GM12878 (cell line): ENCODE measurements at regions not wholly inside any gene's neighbourhood (a gene's known extent, or its start where the extent isn't known, plus 50 kb on each side); places are given as distances from the start of the nearest gene placed in this dataset.
"Not testable (repeated sequence)": the region's sequence is repeated elsewhere in the genome, so short reads cannot be mapped to it uniquely, and the experiment has no call there.

ENCODE experiments used
- ATAC-seq: fragments of 200-7000 bp; cut with Tn5 transposase; 3 replicates; pipeline ENCODE4 v1.9.1; 2020; ENCODE audit warnings: mild to moderate bottlenecking, moderate library complexity
- BruUV-seq: library from RNA; stranded (reverse); fragments of 400-500 nt; replicated peaks from 2 replicates; lab custom pipeline; 2021; lab: Mats Ljungman, UMichigan
- CTCF ChIA-PET: fragments of 300-600 bp; sonication (Branson Sonifier 250); formaldehyde crosslinking; extraction: SDS; loops from one replicate; lab custom pipeline; 2021; ENCODE audit warnings: inconsistent platforms; lab: Yijun Ruan, JAX
- POLR2A ChIA-PET: fragments of 350-600 bp; formaldehyde crosslinking; extraction: SDS; loops from one replicate; lab custom pipeline; 2021; ENCODE audit warnings: inconsistent platforms; lab: Charles Lee
- RAD21 ChIA-PET: fragments of 300-600 bp; sonication (Branson Sonifier 250); formaldehyde crosslinking; loops from one replicate; lab custom pipeline; 2023; ENCODE audit warnings: antibody characterized with exemption; ENCODE audit not compliant: unreplicated experiment; lab: Charles Lee
- SMC1A ChIA-PET: fragments of 300-600 bp; sonication (Branson Sonifier 250); formaldehyde crosslinking; loops from one replicate; lab custom pipeline; 2023; ENCODE audit not compliant: unreplicated experiment, uncharacterized antibody; lab: Charles Lee
- DNase-seq: peaks from one replicate; pipeline ENCODE4 v3.0.0-alpha.2; 2011; ENCODE audit warnings: low read depth, low spot score
- FAIRE-seq: peaks from 3 replicates; lab custom pipeline; 2011; peaks lifted over from hg19 to GRCh38; lab: Jason Lieb, UNC
- H2AFZ ChIP-seq: 2 replicates; pipeline ENCODE4 v1.6.0; 2011; ENCODE audit warnings: low read depth, low read length, control low read depth; ENCODE audit not compliant: control insufficient read depth
- H3K27ac ChIP-seq: 2 replicates; pipeline ENCODE4 v1.5.1; 2011; ENCODE audit warnings: control low read depth; ENCODE audit not compliant: control insufficient read depth, insufficient read depth
- H3K27me3 ChIP-seq, 2 experiments: replicated peaks in 1 of 2; 2 replicates each; pipeline versions ENCODE4 v1.6.0 to v1.6.1; 2011; ENCODE audit warnings: low read length in 1 of 2; ENCODE audit not compliant: control insufficient read depth in 2 of 2, insufficient read depth in 2 of 2
- H3K36me3 ChIP-seq, 2 experiments: 2 replicates each; pipeline ENCODE4 v1.5.1; 2011; ENCODE audit warnings: low read length in 1 of 2; ENCODE audit not compliant: control insufficient read depth in 2 of 2, insufficient read depth in 2 of 2
- H3K4me1 ChIP-seq: 2 replicates; pipeline ENCODE4 v1.6.1; 2011; ENCODE audit warnings: mild to moderate bottlenecking, low read length, moderate library complexity, mixed read lengths; ENCODE audit not compliant: control insufficient read depth, insufficient read depth
- H3K4me2 ChIP-seq: 2 replicates; pipeline ENCODE4 v1.6.0; 2011; ENCODE audit warnings: control low read depth; ENCODE audit not compliant: control insufficient read depth, insufficient read depth
- H3K4me3 ChIP-seq: fragments of 200-600 bp; sonication (generic); 2 replicates; pipeline ENCODE4 v1.5.1; 2016
- H3K79me2 ChIP-seq: 2 replicates; pipeline ENCODE4 v1.6.0; 2011; ENCODE audit warnings: low read length; ENCODE audit not compliant: control insufficient read depth, insufficient read depth
- H3K9ac ChIP-seq: 2 replicates; pipeline ENCODE4 v1.8.0; 2011; ENCODE audit warnings: low read length, control low read depth, mixed read lengths; ENCODE audit not compliant: control insufficient read depth, insufficient read depth
- H3K9me3 ChIP-seq: replicated peaks from 3 replicates; pipeline ENCODE4 v1.5.1; 2011; ENCODE audit warnings: mild to moderate bottlenecking, low read length; ENCODE audit not compliant: control insufficient read depth, insufficient read depth
- H4K20me1 ChIP-seq: 2 replicates; pipeline ENCODE4 v1.6.0; 2011; ENCODE audit not compliant: control insufficient read depth, insufficient read depth
- WGBS: methylation state at CpG from one replicate; pipeline ENCODE4 v1.1.6; 2016; ENCODE audit warnings: low lambda C conversion rate; ENCODE audit not compliant: insufficient replicate concordance, insufficient coverage; ENCODE audit errors: missing lambda C conversion rate; 5-methylcytosine and 5-hydroxymethylcytosine counted together
- in situ Hi-C: fragments of 300-500 bp; cut with MboI; formaldehyde crosslinking; loops from 9 replicates; pipeline ENCODE4 v1.14.3; 2018; ENCODE audit warnings: mixed read lengths
- intact Hi-C: fragments of 100-400 bp; cut with micrococcal nuclease; formaldehyde crosslinking; loops from one replicate; pipeline ENCODE4 v1.14.2; 2022; ENCODE audit not compliant: unreplicated experiment

DNA sequence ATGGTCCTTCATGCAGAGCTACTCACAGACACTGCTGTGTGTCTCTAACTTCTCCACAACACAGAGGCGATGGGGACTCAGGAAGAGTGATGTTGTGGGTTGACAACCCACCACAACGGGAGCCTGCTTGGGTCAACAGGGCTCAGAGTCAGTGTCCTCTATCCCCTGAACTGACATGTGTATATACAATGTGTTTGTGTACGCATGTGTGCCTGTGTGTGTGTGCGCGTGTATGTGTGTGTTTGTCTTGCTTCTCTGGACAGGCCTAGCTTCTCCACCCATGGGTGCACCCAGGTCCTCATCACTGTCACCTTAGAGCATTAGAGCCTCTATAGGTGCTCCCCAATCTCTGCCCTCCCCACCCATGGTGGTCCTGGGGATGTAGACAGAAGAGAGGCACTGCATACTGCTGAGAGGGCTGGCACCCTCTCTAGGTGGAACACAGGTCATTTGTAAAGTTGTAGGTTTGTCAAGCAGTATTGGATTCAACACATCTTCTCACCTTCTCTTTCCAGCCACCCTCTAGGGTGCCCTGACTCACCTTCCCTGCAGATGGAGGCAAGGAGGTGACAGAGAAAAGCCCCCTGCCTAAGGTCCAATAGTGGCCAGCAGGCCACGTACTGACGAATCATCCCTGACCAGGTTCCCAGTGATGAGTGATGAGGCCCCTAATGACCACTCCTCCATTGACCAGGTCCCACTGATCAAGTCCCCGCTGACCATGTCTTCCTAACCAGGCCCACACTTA, 249.5 kb downstream of the CWH43 start:
- BruUV-seq, H3K27me3 ChIP-seq, FAIRE-seq, intact Hi-C loops, H3K79me2 ChIP-seq, H3K27ac ChIP-seq, H3K36me3 ChIP-seq, ATAC-seq, DNase-seq, CTCF ChIA-PET, in situ Hi-C loops, H4K20me1 ChIP-seq, RAD21 ChIA-PET, H3K4me2 ChIP-seq, H3K9me3 ChIP-seq, H3K9ac ChIP-seq, H3K4me3 ChIP-seq, H2AFZ ChIP-seq, H3K4me1 ChIP-seq, SMC1A ChIA-PET, POLR2A ChIA-PET: not testable (repeated sequence)
- 54% methylated on average over 7 of the region's 8 CpGs for WGBS

DNA sequence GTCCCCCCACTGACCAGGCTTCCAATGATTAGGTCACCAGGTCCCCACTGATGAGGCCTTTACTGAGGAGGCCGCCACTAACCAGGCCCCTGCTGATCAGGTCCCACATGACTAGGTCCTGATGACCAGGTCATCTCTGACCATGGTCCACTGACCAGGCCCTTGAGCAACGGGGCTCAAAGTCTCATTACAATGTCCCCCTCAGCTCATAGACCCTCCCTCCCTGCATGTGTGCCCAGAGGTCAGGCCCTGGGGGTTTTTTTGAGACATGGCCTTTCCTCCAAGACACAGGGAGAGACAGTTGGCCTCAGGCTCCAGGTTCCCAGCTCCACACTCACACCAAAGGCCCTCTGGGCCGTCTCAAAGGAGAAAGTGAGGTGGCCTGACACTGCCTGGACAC, 250.4 kb downstream of the CWH43 start:
- 8% methylated on average over 3 of the region's 3 CpGs for WGBS
- H3K9ac ChIP-seq, RAD21 ChIA-PET, H3K79me2 ChIP-seq, H3K4me3 ChIP-seq, ATAC-seq, in situ Hi-C loops, H4K20me1 ChIP-seq, H3K9me3 ChIP-seq, H3K4me1 ChIP-seq, BruUV-seq, intact Hi-C loops, POLR2A ChIA-PET, H3K36me3 ChIP-seq, H3K27ac ChIP-seq, FAIRE-seq, SMC1A ChIA-PET, CTCF ChIA-PET, DNase-seq, H2AFZ ChIP-seq, H3K27me3 ChIP-seq, H3K4me2 ChIP-seq: not testable (repeated sequence)

DNA sequence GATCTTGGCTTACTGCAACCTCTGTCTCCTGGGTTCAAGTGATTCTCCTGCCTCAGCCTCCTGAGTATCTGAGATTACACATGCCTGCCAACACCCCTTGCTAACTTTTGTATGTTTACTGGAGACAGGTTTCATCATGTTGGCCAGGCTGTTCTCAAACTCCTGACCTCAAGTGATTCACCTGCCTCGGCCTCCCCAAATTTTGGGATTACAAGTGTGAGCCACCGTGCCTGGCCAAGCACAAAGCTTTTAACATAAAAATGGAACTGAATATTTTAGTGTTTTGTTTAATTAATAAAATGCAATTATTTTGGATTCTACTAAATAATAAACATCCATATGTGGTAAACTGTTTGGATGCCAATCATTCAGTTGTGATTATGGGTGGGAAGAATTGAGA, 255.2 kb downstream of the CWH43 start:
- BruUV-seq, H3K4me1 ChIP-seq, DNase-seq, H2AFZ ChIP-seq, H3K9me3 ChIP-seq, ATAC-seq, RAD21 ChIA-PET, POLR2A ChIA-PET, H3K36me3 ChIP-seq, in situ Hi-C loops, H3K9ac ChIP-seq, H4K20me1 ChIP-seq, H3K27me3 ChIP-seq, CTCF ChIA-PET, H3K79me2 ChIP-seq, H3K27ac ChIP-seq, intact Hi-C loops, H3K4me3 ChIP-seq, H3K4me2 ChIP-seq, FAIRE-seq, SMC1A ChIA-PET: not testable (repeated sequence)
- WGBS: 13% methylated on average over 2 of the region's 2 CpGs

DNA sequence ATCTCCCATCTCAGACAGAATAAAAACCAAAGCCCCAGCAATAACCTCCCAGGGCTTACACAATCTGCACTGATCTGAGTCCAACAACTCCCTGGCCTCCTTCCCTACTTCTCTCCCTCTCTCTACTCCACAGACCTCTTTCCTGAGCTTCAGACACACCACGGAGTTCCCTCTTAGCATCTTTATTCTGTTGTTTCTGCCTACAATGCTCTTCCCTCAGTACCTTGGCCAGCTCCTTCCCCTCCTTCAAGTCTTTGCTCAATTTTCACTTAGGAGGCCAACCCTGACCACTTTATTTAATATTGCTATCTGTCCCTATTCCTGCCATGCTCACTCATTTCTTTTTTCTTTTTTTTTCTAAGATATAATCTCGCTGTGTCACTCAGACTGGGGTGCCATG, 276.7 kb downstream of the CWH43 start:
- SMC1A ChIA-PET, H3K27me3 ChIP-seq, H3K27ac ChIP-seq, H3K36me3 ChIP-seq, H3K9me3 ChIP-seq, RAD21 ChIA-PET, H2AFZ ChIP-seq, H4K20me1 ChIP-seq, H3K79me2 ChIP-seq, BruUV-seq, H3K4me3 ChIP-seq, intact Hi-C loops, H3K4me2 ChIP-seq, POLR2A ChIA-PET, FAIRE-seq, DNase-seq, H3K4me1 ChIP-seq, ATAC-seq, H3K9ac ChIP-seq, in situ Hi-C loops, CTCF ChIA-PET: not testable (repeated sequence)
- WGBS: 0% methylated on average over 2 of the region's 2 CpGs
